ENCODE measurements at regions not wholly inside any gene's neighbourhood (a gene's known extent, or its start where the extent isn't known, plus 50 kb on each side); places are given as distances from the start of the nearest gene placed in this dataset.

DNA sequence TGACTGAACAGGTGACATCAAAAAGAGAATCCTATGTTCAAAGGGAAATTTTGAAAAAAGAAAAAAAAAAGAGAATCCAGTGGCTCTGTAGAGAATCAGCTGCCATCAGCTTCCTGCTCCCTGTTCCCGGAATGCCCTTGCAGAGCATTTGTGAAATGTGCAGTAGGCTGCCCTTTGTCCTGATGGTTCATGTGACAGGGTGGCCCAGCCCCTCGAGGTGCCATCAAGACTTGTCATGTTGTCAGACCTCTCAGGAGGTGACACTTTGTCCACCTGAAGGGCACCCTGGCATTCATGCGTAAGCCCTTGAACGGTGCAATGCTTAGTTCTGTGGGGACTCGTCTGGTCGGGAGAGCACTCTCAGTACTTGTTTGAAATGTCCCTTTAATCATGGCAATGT is 71.4 kb downstream of the CLDN34 start:
- POLR2A ChIA-PET, result no interaction called here

DNA sequence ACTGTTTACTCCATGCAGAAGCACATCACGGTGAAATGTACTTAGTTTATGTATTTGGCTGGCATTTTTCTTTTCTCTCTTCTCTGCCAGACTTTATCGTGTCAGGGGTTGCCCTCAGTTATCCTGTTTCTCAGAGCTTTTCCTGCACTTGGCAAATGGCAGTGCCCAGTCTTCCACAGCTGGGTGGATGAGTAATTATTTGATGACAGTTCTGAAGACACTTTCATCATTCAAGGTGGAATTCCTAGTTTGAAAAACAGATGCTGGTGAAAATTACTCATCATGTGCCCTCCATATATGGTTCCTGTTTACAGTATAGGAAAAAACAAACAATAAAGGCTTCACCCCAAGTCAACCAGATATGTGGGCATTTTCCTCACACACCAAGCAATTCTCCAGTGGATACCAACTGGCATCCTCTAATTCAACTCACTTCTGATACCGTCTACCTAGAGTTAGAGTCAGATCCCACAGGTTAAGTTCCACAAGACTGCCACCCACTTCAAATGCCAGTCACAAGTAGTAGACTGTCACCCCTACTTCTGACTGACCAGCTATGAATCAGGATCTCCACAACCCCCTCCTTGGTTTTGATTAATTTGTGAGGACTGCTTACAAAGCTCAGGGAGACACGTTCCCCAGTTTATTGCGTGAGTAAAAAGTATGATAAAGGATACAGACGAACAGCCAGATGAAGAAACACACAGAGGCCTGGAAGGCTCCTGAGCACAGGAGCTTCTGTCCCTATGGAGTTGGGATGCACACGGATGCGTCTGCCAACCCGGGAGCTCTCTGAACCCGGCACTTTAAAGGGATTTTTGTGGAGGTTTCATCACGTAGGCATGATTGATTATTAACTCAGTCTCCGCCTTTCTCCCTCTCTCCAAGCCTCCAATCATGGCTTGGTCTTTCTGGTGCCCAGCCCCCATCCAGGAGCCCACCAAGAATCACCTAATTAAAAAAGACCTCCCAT is 72.9 kb downstream of the CLDN34 start:
- POLR2A ChIA-PET, result no interaction called here
- DNase-seq (ENCODE audit: low read depth, low spot score), result no peak
- CTCF ChIA-PET, result interaction anchor here (1.0 kb wide), 1 partner anchor 20 kb away, joined by 3 read pairs; no protein-coding TSS in a partner anchor
- TF ChIP-seq, protein P1, sequence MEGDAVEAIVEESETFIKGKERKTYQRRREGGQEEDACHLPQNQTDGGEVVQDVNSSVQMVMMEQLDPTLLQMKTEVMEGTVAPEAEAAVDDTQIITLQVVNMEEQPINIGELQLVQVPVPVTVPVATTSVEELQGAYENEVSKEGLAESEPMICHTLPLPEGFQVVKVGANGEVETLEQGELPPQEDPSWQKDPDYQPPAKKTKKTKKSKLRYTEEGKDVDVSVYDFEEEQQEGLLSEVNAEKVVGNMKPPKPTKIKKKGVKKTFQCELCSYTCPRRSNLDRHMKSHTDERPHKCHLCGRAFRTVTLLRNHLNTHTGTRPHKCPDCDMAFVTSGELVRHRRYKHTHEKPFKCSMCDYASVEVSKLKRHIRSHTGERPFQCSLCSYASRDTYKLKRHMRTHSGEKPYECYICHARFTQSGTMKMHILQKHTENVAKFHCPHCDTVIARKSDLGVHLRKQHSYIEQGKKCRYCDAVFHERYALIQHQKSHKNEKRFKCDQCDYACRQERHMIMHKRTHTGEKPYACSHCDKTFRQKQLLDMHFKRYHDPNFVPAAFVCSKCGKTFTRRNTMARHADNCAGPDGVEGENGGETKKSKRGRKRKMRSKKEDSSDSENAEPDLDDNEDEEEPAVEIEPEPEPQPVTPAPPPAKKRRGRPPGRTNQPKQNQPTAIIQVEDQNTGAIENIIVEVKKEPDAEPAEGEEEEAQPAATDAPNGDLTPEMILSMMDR (IDR thresholded peaks at IDR 0.05; ENCODE audit: insufficient read depth, low read length, missing control alignments), result no peak
- H3K4me3 ChIP-seq (ENCODE audit: low read depth, low read length), result no peak overlapping the region

More for the DNA sequence above, 71.4 kb downstream of the CLDN34 start:
- TF ChIP-seq, protein P1 (IDR thresholded peaks at IDR 0.05; ENCODE audit: insufficient read depth, low read length, missing control alignments), result no peak
- H3K4me3 ChIP-seq (ENCODE audit: low read depth, low read length), result no peak overlapping the region
- DNase-seq (ENCODE audit: low read depth, low spot score), result no peak
- CTCF ChIA-PET, result no interaction called here

DNA sequence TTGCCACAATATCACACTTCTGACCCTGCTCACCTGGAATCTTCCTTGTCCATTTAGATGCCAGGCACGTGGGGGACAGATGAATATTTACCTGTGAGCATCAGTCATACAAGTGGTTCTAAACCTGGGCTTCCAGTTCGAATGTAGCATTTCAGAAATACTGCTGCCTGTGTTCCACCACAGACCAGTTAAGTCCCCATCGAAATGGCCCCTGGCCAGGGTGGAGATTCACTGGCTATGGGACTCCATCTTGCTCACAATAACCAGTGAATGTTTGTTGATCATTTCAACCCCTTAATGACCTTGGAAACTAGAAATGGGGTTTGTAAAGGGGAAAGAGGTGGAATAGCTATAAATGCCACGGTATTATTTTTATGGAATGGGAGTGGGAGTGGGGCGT is 73.8 kb downstream of the CLDN34 start:
- ChIA-PET CTCF (interaction anchor here (1.2 kb wide), 1 partner anchor 79 kb away, joined by 7 read pairs; no protein-coding TSS in a partner anchor), POLR2A (interaction anchor here (2.0 kb wide), 1 partner anchor 62 kb away, joined by 6 read pairs; no protein-coding TSS in a partner anchor)
- DNase-seq (ENCODE audit: low read depth, low spot score), result no peak
- H3K4me3 ChIP-seq (ENCODE audit: low read depth, low read length), result no peak overlapping the region
- TF ChIP-seq, protein P1 (IDR thresholded peaks at IDR 0.05; ENCODE audit: insufficient read depth, low read length, missing control alignments), result no peak

DNA sequence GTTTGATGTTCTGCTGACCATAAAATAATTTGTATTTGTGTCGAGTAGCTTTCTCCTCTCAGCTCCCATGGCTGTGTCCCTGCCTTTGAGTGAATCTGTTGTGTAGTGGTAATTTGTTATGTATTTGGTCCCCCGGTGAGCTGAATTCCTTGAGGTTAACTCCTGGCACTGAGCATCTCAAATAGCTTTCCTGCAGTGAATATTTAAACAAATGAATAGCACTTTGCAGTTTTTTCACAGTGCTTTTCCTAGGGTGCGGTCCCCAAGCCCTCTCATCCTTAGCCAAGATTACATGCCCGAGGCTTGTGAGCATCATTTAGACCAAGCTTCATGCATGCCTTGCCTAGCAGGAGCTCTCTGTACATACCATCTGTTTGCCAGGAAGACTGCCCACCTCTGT is 74.2 kb downstream of the CLDN34 start:
- DNase-seq (ENCODE audit: low read depth, low spot score), result no peak
- POLR2A ChIA-PET, result interaction anchor here (2.0 kb wide), 1 partner anchor 62 kb away, joined by 6 read pairs; no protein-coding TSS in a partner anchor
- TF ChIP-seq, protein P1 (IDR thresholded peaks at IDR 0.05; ENCODE audit: insufficient read depth, low read length, missing control alignments), result no peak
- CTCF ChIA-PET, result interaction anchor here (1.2 kb wide), 1 partner anchor 78 kb away, joined by 7 read pairs; no protein-coding TSS in a partner anchor
- no peak overlapping the region for H3K4me3 ChIP-seq (ENCODE audit: low read depth, low read length)

DNA sequence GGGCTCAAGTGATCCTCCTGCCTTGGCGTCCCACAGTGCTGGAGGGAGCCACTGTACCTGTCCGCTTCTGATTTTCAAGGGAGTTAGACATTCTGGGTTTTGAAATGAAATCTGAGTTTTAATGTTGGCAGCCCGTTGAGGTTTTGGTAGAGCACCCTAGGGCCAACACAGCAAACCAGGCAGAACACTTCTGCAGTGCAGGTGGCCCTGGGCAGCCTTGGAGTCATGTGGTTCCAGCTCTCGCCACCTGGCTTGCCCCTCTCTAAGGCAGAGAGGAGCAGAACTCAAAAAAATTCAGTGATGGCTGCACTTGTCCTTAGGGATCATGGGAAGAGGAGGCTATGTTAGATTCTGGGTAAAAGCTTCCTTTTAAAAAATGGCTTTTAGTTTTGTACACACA is 74.9 kb downstream of the CLDN34 start:
- H3K4me3 ChIP-seq (ENCODE audit: low read depth, low read length), result no peak overlapping the region
- ChIA-PET POLR2A (interaction anchor here (2.0 kb wide), 1 partner anchor 61 kb away, joined by 6 read pairs; no protein-coding TSS in a partner anchor), CTCF (interaction anchor here (0.8 kb wide), 1 partner anchor 78 kb away, joined by 3 read pairs; no protein-coding TSS in a partner anchor)
- TF ChIP-seq, protein P1 (IDR thresholded peaks at IDR 0.05; ENCODE audit: insufficient read depth, low read length, missing control alignments), result no peak
- DNase-seq (ENCODE audit: low read depth, low spot score), result no peak

DNA sequence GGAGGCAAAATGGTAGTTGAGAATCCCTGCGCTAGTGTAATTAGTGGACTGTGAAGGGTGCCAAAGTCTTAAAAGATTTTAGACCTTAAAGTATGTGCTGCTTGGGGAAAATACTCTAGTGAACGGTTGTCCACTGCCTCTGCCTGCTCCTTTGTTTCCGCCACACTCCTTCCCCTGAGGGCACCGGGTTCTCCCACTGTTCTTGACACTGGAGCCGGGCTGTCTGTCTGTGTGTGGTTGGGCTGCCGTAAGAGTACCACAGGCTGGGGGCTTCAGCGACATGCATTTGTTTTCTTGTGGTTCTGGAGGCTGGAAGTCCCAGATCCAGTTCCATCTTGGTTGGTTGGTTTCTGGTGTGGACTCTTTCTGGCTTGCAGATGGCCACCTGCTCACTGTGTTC is 76.2 kb downstream of the CLDN34 start:
- no peak overlapping the region for H3K4me3 ChIP-seq (ENCODE audit: low read depth, low read length)
- TF ChIP-seq, protein P1 (IDR thresholded peaks at IDR 0.05; ENCODE audit: insufficient read depth, low read length, missing control alignments), result no peak
- ChIA-PET POLR2A (no interaction called here), CTCF (no interaction called here)
- no peak for DNase-seq (ENCODE audit: low read depth, low spot score)
